K562 (cell line): ENCODE measurements at regions not wholly inside any gene's neighbourhood (a gene's known extent, or its start where the extent isn't known, plus 50 kb on each side); places are given as distances from the start of the nearest gene placed in this dataset.

Source experiments
- ATAC-seq: fragments of 200-7000 bp; cut with Tn5 transposase; 3 replicates; pipeline ENCODE4 v1.9.1; 2020; ENCODE audit warnings: moderate library complexity
- BruUV-seq: library from RNA; stranded (reverse); fragments of 400-500 nt; replicated peaks from 2 replicates; lab custom pipeline; 2021; lab: Mats Ljungman, UMichigan
- CTCF ChIA-PET: fragments of 300-600 bp; formaldehyde crosslinking; extraction: SDS; loops from one replicate; lab custom pipeline; 2021; ENCODE audit warnings: low intra/inter-chr PET ratio; lab: Yijun Ruan, JAX
- POLR2A ChIA-PET: fragments of 300-600, 350-650 bp; sonication (Branson Sonifier 250); formaldehyde crosslinking; extraction: SDS; loops from one replicate; lab custom pipeline; 2021; ENCODE audit warnings: antibody characterized with exemption, inconsistent platforms; lab: Yijun Ruan, JAX
- DNase-seq, 4 experiments: peaks; one replicate each; pipeline versions ENCODE4 v3.0.0 to v3.0.0-alpha.2; 2011 to 2018; ENCODE audit warnings: low spot score in 3 of 4, mixed read lengths in 3 of 4; ENCODE audit errors: extremely low read depth in 1 of 4
- FAIRE-seq: peaks from 2 replicates; lab custom pipeline; 2011; peaks lifted over from hg19 to GRCh38; lab: Jason Lieb, UNC
- H2AFZ ChIP-seq: 2 replicates; pipeline ENCODE4 v1.6.0; 2011; ENCODE audit warnings: low read depth, low read length, control low read depth, inconsistent platforms
- H3K27ac ChIP-seq: fragments of 200-600 bp; 3 replicates; pipeline ENCODE4 v1.8.0; 2011; ENCODE audit warnings: low read depth, mild to moderate bottlenecking, control low read depth, inconsistent platforms, low read length, moderate library complexity, mixed read lengths; ENCODE audit errors: extremely low read depth
- H3K27me3 ChIP-seq, 2 experiments: fragments of 300-600 bp in 1 of 2; 2 replicates in 1 of 2; 3 replicates in 1 of 2; pipeline versions ENCODE4 v1.6.0 to v1.8.0; 2011; ENCODE audit warnings: inconsistent platforms in 2 of 2, low read length in 2 of 2, mild to moderate bottlenecking in 1 of 2, mixed read lengths in 1 of 2, moderate library complexity in 1 of 2; ENCODE audit not compliant: control insufficient read depth in 2 of 2, insufficient read depth in 2 of 2
- H3K36me3 ChIP-seq: fragments of 300-600 bp; 3 replicates; pipeline ENCODE4 v1.8.0; 2011; ENCODE audit warnings: mild to moderate bottlenecking, low read length, inconsistent platforms; ENCODE audit not compliant: control insufficient read depth, insufficient read depth
- H3K4me1 ChIP-seq, 2 experiments: fragments of 200-600 bp in 1 of 2; replicated peaks in 1 of 2; 2 replicates in 1 of 2; 3 replicates in 1 of 2; pipeline versions ENCODE4 v1.5.1 to v1.8.0; 2011; ENCODE audit warnings: inconsistent platforms in 2 of 2, low read length in 2 of 2, mild to moderate bottlenecking in 1 of 2, mixed read lengths in 1 of 2, moderate library complexity in 1 of 2; ENCODE audit not compliant: control insufficient read depth in 2 of 2, insufficient read depth in 2 of 2
- H3K4me2 ChIP-seq: 2 replicates; pipeline ENCODE4 v1.6.1; 2011; ENCODE audit warnings: low read length, control low read depth, inconsistent platforms, mixed read lengths; ENCODE audit not compliant: insufficient read depth
- H3K4me3 ChIP-seq: fragments of 200-600 bp; sonication (generic), shearing (Covaris generic); 2 replicates; pipeline ENCODE4 v1.5.1; 2016; ENCODE audit warnings: control low read depth, inconsistent platforms
- H3K79me2 ChIP-seq: fragments of 200-600 bp; 3 replicates; pipeline ENCODE4 v1.8.0; 2011; ENCODE audit warnings: low read length, inconsistent platforms; ENCODE audit not compliant: control insufficient read depth, insufficient read depth
- H3K9ac ChIP-seq, 2 experiments: 2 replicates each; pipeline versions ENCODE4 v1.6.0 to v1.6.1; 2011; ENCODE audit warnings: low read depth in 2 of 2, low read length in 2 of 2, control low read depth in 1 of 2, inconsistent platforms in 1 of 2, mild to moderate bottlenecking in 1 of 2, mixed read lengths in 1 of 2; ENCODE audit not compliant: insufficient read depth in 1 of 2
- H3K9me1 ChIP-seq: one replicate; pipeline ENCODE4 v1.6.0; 2011; ENCODE audit warnings: inconsistent platforms, mild to moderate bottlenecking, low read length, moderate library complexity; ENCODE audit not compliant: control insufficient read depth, insufficient read depth
- H3K9me3 ChIP-seq: replicated peaks from 2 replicates; pipeline ENCODE4 v1.5.1; 2011; ENCODE audit warnings: low read depth, low read length, inconsistent platforms; ENCODE audit not compliant: control insufficient read depth, insufficient read depth
- H4K20me1 ChIP-seq: replicated peaks from 2 replicates; pipeline ENCODE4 v1.6.1; 2011; ENCODE audit warnings: low read length, inconsistent platforms, mixed read lengths; ENCODE audit not compliant: control insufficient read depth, insufficient read depth
- BRF1 ChIP-seq: IDR thresholded peaks from 3 replicates; pipeline ENCODE4 v1.6.1; 2011; ENCODE audit warnings: borderline replicate concordance, mild to moderate bottlenecking; ENCODE audit not compliant: insufficient read length; ENCODE audit errors: extremely low read depth
- EP300 ChIP-seq: IDR thresholded peaks from 2 replicates; pipeline ENCODE4 v1.6.1; 2012; ENCODE audit warnings: low read length, improper control_type of control experiment
- RBM34 ChIP-seq: fragments of 200-400 bp; formaldehyde crosslinking; IDR thresholded peaks from 2 replicates; pipeline ENCODE4 v1.6.1; 2018; ENCODE audit warnings: low read length, borderline replicate concordance; ENCODE audit not compliant: insufficient read depth
- SIX5 ChIP-seq, 2 experiments: IDR thresholded peaks; 2 replicates each; pipeline ENCODE4 v1.6.1; 2011; ENCODE audit warnings: low read length in 2 of 2, borderline replicate concordance in 1 of 2, low read depth in 1 of 2, mild to moderate bottlenecking in 1 of 2, moderate library complexity in 1 of 2; ENCODE audit not compliant: insufficient read depth in 1 of 2
- TSC22D4 ChIP-seq: fragments of 450-650 bp; IDR thresholded peaks from 2 replicates; pipeline ENCODE4 v1.6.1; 2016; ENCODE audit warnings: missing genetic modification characterization, missing biosample characterization, control low read depth
- ZSCAN29 ChIP-seq: fragments of 450-650 bp; IDR thresholded peaks from 2 replicates; pipeline ENCODE4 v1.6.1; 2017
- WGBS: fragments of 100-300 bp; shearing (Covaris generic); methylation state at CpG from one replicate; pipeline ENCODE4 v1.1.6; 2016; ENCODE audit warnings: low coverage, mixed read lengths; ENCODE audit not compliant: insufficient coverage; ENCODE audit errors: missing lambda C conversion rate; 5-methylcytosine and 5-hydroxymethylcytosine counted together
- in situ Hi-C: fragments of 300-500 bp; cut with MboI; formaldehyde crosslinking; loops from 4 replicates; pipeline ENCODE4 v1.15.0; 2018; ENCODE audit warnings: inconsistent platforms, mixed read lengths
- intact Hi-C: fragments of 100-400 bp; cut with micrococcal nuclease; formaldehyde crosslinking; loops from 2 replicates; pipeline ENCODE4 v1.14.2; 2022
- TF ChIP-seq, protein P1 (sequence below), 2 experiments: fragments of 450-650 bp; IDR thresholded peaks; 2 replicates each; pipeline ENCODE4 v1.6.1; 2016; ENCODE audit warnings: mild to moderate bottlenecking in 2 of 2, borderline replicate concordance in 1 of 2, low read depth in 1 of 2, moderate library complexity in 1 of 2
- TF ChIP-seq, protein P2 (sequence below): fragments of 450-650 bp; IDR thresholded peaks from 2 replicates; pipeline ENCODE4 v1.7.0; 2016; ENCODE audit warnings: borderline replicate concordance
- TF ChIP-seq, protein P3 (sequence below): fragments of 450-650 bp; IDR thresholded peaks from one replicate; pipeline ENCODE4 v1.6.1; 2018; ENCODE audit warnings: mild to moderate bottlenecking, moderate library complexity; ENCODE audit not compliant: partially characterized antibody

DNA sequence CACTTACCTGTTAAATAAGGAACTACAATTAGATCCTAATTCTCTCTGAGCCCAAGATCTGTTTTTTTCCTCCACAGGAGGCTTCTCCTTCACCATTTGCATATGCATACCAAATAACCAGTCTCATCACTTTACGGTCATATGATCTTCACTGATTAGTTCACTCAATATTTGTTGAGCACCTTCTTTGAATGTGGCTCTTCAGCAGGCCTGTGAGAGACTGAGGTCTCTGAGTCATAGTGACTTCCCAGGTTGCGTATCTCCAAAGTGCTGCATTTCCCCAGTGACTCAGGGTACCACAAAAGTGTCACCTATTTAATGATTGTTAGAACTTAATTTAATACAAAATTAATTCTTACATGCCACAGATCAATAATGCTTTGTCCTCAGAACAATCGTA, 108.8 kb upstream of the TRIB2 start:
- BruUV-seq: no TSS peak
- WGBS: 79% methylated on average over 3 of the region's 3 CpGs
- Histone ChIP-seq H3K27ac (no peak overlapping the region), H3K9me3 (no peaks in the 10 kb centered on the region), H3K79me2 (no peaks in the 10 kb centered on the region), H3K36me3 (no peaks in the 10 kb centered on the region), H4K20me1 (no peaks in the 10 kb centered on the region), H3K4me1 (peaks cover 5 to 17% of the 10 kb centered on the region in 2 experiments; a peak in 4 of 5 replicates), H3K27me3 (no peaks in the 10 kb centered on the region), H2AFZ (no peak overlapping the region), H3K9ac (no peak overlapping the region), H3K4me2 (no peak overlapping the region), H3K4me3 (no peak overlapping the region), H3K9me1 (no peaks in the 10 kb centered on the region)
- intact Hi-C loops (loop anchor here (5.0 to 10.0 kb wide), 3 partner anchors 109 to 443 kb away; partner anchors contain the start of gene TRIB2), in situ Hi-C loops (no loop called here)
- DNase-seq (no peak), FAIRE-seq (peak; percentile 6), ATAC-seq (no peak)
- POLR2A ChIA-PET: no interaction called here
- CTCF ChIA-PET: no interaction called here
- TF ChIP-seq TSC22D4 (tag) (no peak), EP300 (no peak), BRF1 (no peak), SIX5 (IDR thresholded peaks at IDR 0.05; ENCODE audit: borderline replicate concordance in 1 of 2, insufficient read depth in 1 of 2, low read depth in 1 of 2, low read length in 2 of 2) (no peak), RBM34 (no peak), ZSCAN29 (no peak)
- TF ChIP-seq, protein P1, sequence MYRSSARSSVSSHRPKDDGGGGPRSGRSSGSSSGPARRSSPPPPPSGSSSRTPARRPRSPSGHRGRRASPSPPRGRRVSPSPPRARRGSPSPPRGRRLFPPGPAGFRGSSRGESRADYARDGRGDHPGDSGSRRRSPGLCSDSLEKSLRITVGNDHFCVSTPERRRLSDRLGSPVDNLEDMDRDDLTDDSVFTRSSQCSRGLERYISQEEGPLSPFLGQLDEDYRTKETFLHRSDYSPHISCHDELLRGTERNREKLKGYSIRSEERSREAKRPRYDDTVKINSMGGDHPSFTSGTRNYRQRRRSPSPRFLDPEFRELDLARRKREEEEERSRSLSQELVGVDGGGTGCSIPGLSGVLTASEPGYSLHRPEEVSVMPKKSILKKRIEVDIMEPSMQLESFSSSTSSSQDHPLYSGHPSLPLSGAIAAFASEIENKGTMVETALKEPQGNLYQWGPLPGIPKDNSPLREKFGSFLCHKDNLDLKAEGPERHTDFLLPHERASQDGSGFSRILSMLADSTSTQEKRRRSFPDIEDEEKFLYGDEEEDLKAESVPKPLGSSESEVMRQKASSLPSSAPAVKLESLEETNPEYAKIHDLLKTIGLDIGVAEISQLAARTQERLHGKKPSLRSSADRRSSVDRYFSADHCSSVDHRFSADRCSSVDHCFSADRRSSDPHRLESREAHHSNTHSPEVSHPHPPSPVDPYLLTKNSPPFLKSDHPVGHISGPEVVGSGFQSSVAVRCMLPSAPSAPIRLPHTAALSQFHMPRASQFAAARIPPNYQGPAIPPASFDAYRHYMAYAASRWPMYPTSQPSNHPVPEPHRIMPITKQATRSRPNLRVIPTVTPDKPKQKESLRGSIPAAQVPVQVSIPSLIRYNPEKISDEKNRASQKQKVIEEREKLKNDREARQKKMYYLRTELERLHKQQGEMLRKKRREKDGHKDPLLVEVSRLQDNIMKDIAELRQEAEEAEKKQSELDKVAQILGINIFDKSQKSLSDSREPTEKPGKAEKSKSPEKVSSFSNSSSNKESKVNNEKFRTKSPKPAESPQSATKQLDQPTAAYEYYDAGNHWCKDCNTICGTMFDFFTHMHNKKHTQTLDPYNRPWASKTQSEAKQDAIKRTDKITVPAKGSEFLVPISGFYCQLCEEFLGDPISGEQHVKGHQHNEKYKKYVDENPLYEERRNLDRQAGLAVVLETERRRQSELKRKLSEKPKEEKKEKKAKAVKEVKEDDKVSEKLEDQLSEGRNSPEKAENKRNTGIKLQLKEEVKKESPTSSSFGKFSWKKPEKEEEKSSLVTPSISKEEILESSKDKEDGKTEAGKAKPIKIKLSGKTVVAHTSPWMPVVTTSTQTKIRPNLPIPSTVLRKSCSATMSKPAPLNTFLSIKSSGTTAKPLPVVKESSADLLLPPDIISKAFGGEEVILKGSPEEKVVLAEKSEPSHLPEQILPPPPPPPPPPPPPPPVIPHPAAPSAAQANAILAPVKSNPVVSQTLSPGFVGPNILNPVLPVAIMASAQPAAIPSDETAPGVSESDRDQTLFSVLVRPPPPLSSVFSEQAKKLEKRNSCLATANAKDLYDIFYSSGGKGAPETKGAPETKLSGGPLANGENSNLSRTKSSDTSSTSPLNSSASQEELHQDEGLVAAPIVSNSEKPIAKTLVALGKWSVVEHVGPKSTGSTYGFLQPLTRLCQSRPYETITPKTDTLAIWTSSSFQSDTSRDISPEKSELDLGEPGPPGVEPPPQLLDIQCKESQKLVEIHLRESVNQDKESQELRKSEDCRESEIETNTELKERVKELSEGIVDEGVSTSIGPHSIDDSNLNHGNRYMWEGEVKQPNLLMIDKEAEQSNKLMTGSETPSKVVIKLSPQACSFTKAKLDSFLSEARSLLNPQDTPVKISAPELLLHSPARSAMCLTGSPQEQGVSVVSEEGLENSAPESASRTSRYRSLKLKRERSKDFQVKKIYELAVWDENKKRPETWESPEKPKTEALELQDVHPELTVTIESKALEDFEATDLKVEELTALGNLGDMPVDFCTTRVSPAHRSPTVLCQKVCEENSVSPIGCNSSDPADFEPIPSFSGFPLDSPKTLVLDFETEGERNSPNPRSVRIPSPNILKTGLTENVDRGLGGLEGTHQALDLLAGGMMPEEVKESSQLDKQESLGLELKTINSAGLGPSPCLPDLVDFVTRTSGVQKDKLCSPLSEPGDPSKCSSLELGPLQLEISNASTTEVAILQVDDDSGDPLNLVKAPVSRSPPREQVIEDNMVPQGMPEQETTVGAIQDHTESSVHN (IDR thresholded peaks at IDR 0.05; ENCODE audit: borderline replicate concordance in 1 of 2, low read depth in 1 of 2): no peak
- TF ChIP-seq, protein P2, sequence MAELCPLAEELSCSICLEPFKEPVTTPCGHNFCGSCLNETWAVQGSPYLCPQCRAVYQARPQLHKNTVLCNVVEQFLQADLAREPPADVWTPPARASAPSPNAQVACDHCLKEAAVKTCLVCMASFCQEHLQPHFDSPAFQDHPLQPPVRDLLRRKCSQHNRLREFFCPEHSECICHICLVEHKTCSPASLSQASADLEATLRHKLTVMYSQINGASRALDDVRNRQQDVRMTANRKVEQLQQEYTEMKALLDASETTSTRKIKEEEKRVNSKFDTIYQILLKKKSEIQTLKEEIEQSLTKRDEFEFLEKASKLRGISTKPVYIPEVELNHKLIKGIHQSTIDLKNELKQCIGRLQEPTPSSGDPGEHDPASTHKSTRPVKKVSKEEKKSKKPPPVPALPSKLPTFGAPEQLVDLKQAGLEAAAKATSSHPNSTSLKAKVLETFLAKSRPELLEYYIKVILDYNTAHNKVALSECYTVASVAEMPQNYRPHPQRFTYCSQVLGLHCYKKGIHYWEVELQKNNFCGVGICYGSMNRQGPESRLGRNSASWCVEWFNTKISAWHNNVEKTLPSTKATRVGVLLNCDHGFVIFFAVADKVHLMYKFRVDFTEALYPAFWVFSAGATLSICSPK: no peak
- TF ChIP-seq, protein P3, sequence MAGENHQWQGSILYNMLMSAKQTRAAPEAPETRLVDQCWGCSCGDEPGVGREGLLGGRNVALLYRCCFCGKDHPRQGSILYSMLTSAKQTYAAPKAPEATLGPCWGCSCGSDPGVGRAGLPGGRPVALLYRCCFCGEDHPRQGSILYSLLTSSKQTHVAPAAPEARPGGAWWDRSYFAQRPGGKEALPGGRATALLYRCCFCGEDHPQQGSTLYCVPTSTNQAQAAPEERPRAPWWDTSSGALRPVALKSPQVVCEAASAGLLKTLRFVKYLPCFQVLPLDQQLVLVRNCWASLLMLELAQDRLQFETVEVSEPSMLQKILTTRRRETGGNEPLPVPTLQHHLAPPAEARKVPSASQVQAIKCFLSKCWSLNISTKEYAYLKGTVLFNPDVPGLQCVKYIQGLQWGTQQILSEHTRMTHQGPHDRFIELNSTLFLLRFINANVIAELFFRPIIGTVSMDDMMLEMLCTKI: no peak
